ENCODE measurements at regions not wholly inside any gene's neighbourhood (a gene's known extent, or its start where the extent isn't known, plus 50 kb on each side); places are given as distances from the start of the nearest gene placed in this dataset.
"Not testable (repeated sequence)": the region's sequence is repeated elsewhere in the genome, so short reads cannot be mapped to it uniquely, and the experiment has no call there.

- TF ChIP-seq ZNF503 (CRISPR knock-in tag; IDR thresholded peaks at IDR 0.05) (no peak), XBP1 (CRISPR knock-in tag; IDR thresholded peaks at IDR 0.05) (no peak), ZNF556 (CRISPR knock-in tag; IDR thresholded peaks at IDR 0.05; ENCODE audit: borderline replicate concordance) (no peak), MTF1 (CRISPR knock-in tag; IDR thresholded peaks at IDR 0.05) (no peak), FOXC1 (CRISPR knock-in tag; IDR thresholded peaks at IDR 0.05; ENCODE audit: borderline replicate concordance) (no peak)
Observed at GRCh38 chr2:109048163-109048562, 59.1 kb upstream of the EDAR start (continued).

- CTCF ChIA-PET (ENCODE audit: low intra/inter-chr PET ratio, low total read pairs); DNase-seq (ENCODE audit: low spot score); BruUV-seq (replicated peaks); H3K9ac ChIP-seq (ENCODE audit: insufficient read depth, low read depth, low read length); in situ Hi-C loops (cut with HindIII; ENCODE audit: extremely low pct_ligation_motif_present, low pct_unique_long_range_greater_than_20kb); H3K9me3 ChIP-seq (ENCODE audit: low read length); H3K79me2 ChIP-seq (ENCODE audit: insufficient read depth, low read length); H3K4me3 ChIP-seq (replicated peaks in 1 of 3; ENCODE audit: insufficient read depth in 1 of 3, low read depth in 2 of 3, low read length in 3 of 3); H3K4me1 ChIP-seq (ENCODE audit: insufficient read depth, low read length); H2AFZ ChIP-seq (ENCODE audit: low read length); H3K27ac ChIP-seq (ENCODE audit: extremely low read length, insufficient read depth, low read length); H3K36me3 ChIP-seq (replicated peaks in 1 of 2; ENCODE audit: control insufficient read depth in 1 of 2, insufficient read depth in 2 of 2, low read length in 2 of 2); H3K4me2 ChIP-seq (ENCODE audit: low read depth, low read length); POLR2A ChIA-PET; H4K20me1 ChIP-seq (ENCODE audit: insufficient read depth, low read length); intact Hi-C loops (cut with micrococcal nuclease; ENCODE audit: unreplicated experiment); H3K27me3 ChIP-seq (ENCODE audit: control insufficient read depth in 1 of 2, insufficient read depth in 2 of 2, low read length in 2 of 2); ATAC-seq; FAIRE-seq: not testable (repeated sequence)
- WGBS (ENCODE audit: low lambda C conversion rate) = 70% methylated on average over 5 of the region's 5 CpGs
Observed at GRCh38 chr2:109047569-109047968, 58.5 kb upstream of the EDAR start.

- Histone ChIP-seq H2AFZ (ENCODE audit: low read length) (no peak overlapping the region), H3K9ac (ENCODE audit: insufficient read depth, low read depth, low read length) (no peak overlapping the region), H3K4me2 (ENCODE audit: low read depth, low read length) (no peak overlapping the region), H3K4me3 (replicated peaks in 1 of 3; ENCODE audit: insufficient read depth in 1 of 3, low read depth in 2 of 3, low read length in 3 of 3) (no peak overlapping the region), H3K9me3 (ENCODE audit: low read length) (no peaks in the 10 kb centered on the region), H3K27me3 (ENCODE audit: control insufficient read depth in 1 of 2, insufficient read depth in 2 of 2, low read length in 2 of 2) (no peaks in the 10 kb centered on the region), H4K20me1 (ENCODE audit: insufficient read depth, low read length) (no peaks in the 10 kb centered on the region), H3K27ac (ENCODE audit: extremely low read length, insufficient read depth, low read length) (no peak overlapping the region), H3K79me2 (ENCODE audit: insufficient read depth, low read length) (no peaks in the 10 kb centered on the region), H3K4me1 (ENCODE audit: insufficient read depth, low read length) (no peaks in the 10 kb centered on the region), H3K36me3 (replicated peaks in 1 of 2; ENCODE audit: control insufficient read depth in 1 of 2, insufficient read depth in 2 of 2, low read length in 2 of 2) (no peaks in the 10 kb centered on the region)
- DNase-seq (ENCODE audit: low spot score) (no peak), FAIRE-seq (no peak), ATAC-seq (peak; percentile 76)
- TF ChIP-seq MYC (CRISPR knock-in tag; IDR thresholded peaks at IDR 0.05; ENCODE audit: borderline replicate concordance) = no peak
- peak; percentile 98 for TF ChIP-seq ZNF263 (CRISPR knock-in tag; IDR thresholded peaks at IDR 0.05)
- 0 out of 2 replicates have a peak, but pooled peaks have one; percentile 38 for TF ChIP-seq HNRNPL (IDR thresholded peaks at IDR 0.05; ENCODE audit: low read depth, low read length)
- no peak for TF ChIP-seq MZF1 (CRISPR knock-in tag; IDR thresholded peaks at IDR 0.05; ENCODE audit: borderline replicate concordance)
- 0 out of 2 replicates have a peak, but pooled peaks have one; percentile 9 for TF ChIP-seq CTCF (CRISPR knock-in tag; IDR thresholded peaks at IDR 0.05)
- 14% methylated on average over 4 of the region's 4 CpGs for WGBS (ENCODE audit: low lambda C conversion rate)
- CTCF ChIA-PET (ENCODE audit: low intra/inter-chr PET ratio, low total read pairs) = no interaction called here
- POLR2A ChIA-PET = no interaction called here
- intact Hi-C loops (cut with micrococcal nuclease; ENCODE audit: unreplicated experiment) = no loop called here
- no TSS peak for BruUV-seq (replicated peaks)
- in situ Hi-C loops (cut with HindIII; ENCODE audit: extremely low pct_ligation_motif_present, low pct_unique_long_range_greater_than_20kb) = no loop called here
Observed at GRCh38 chr2:109046925-109047508, 58.0 kb upstream of the EDAR start.
